ENCODE measurements at regions not wholly inside any gene's neighbourhood (a gene's known extent, or its start where the extent isn't known, plus 50 kb on each side); places are given as distances from the start of the nearest gene placed in this dataset.

DNA sequence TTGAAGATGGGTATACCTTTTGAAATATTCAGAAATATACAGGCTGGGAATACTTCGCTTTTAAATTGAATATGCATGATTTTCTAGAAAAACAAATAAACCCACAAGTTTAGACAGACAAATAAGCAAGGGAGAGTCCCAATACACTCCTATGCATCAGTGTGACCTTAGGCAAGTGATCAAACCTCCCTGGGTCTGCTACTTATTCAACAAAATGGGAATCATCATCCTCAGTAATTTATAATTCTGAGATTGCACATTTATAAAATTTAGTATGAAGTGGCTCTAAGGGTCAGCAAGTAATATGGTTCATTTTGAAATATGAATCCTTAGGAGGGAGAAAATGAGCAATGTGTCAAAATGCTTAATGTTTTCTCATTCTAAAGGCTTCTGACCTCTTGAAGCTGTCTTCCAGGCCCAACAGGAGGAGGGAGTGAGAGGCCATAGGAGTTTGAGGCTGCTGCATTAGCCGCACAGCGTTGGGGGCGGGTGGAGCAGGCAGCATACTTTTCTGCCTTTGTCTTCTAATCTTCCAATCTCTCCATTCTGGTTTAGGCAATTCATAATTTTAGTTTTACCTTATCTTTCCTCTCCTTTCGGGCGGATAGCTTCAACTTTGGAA lies 155.1 kb downstream of the TRIB2 start:
- no peak for FAIRE-seq
- Histone ChIP-seq H3K36me3 (ENCODE audit: control insufficient read depth, insufficient read depth, low read length) (no peaks in the 10 kb centered on the region), H3K9ac (ENCODE audit: insufficient read depth in 1 of 2, low read depth in 2 of 2, low read length in 2 of 2) (no peak overlapping the region), H3K27me3 (ENCODE audit: control insufficient read depth in 2 of 2, insufficient read depth in 2 of 2, low read length in 2 of 2) (peaks cover 0 to 6% of the 10 kb centered on the region in 2 experiments; a peak in 1 of 5 replicates), H3K4me2 (ENCODE audit: insufficient read depth, low read length) (no peak overlapping the region), H4K20me1 (replicated peaks; ENCODE audit: control insufficient read depth, insufficient read depth, low read length) (no peaks in the 10 kb centered on the region), H3K9me1 (ENCODE audit: control insufficient read depth, insufficient read depth, low read length) (no peaks in the 10 kb centered on the region), H3K27ac (ENCODE audit: extremely low read depth, low read depth, low read length) (no peak overlapping the region), H2AFZ (ENCODE audit: low read depth, low read length) (peak overlapping the region; percentile 11; the same call in 1 of the 2 replicates), H3K9me3 (replicated peaks; ENCODE audit: control insufficient read depth, insufficient read depth, low read depth, low read length) (no peaks in the 10 kb centered on the region), H3K4me1 (replicated peaks in 1 of 2; ENCODE audit: control insufficient read depth in 2 of 2, insufficient read depth in 2 of 2, low read length in 2 of 2) (no peaks in the 10 kb centered on the region), H3K79me2 (ENCODE audit: control insufficient read depth, insufficient read depth, low read length) (no peaks in the 10 kb centered on the region), H3K4me3 (no peak overlapping the region)
- ChIA-PET POLR2A (no interaction called here), CTCF (ENCODE audit: low intra/inter-chr PET ratio) (no interaction called here)
- intact Hi-C loops (cut with micrococcal nuclease) (no loop called here), in situ Hi-C loops (cut with MboI) (no loop called here)
- no TSS peak for BruUV-seq (replicated peaks)
- TF ChIP-seq ZNF184 (CRISPR knock-in tag; IDR thresholded peaks at IDR 0.05) = no peak
- no peak for TF ChIP-seq BRCA1 (IDR thresholded peaks at IDR 0.05)
- no peak for TF ChIP-seq BRCA1 (CRISPR knock-in tag; IDR thresholded peaks at IDR 0.05)
- TF ChIP-seq NEUROD1 (IDR thresholded peaks at IDR 0.05; ENCODE audit: borderline replicate concordance, low read depth, low read length, partially characterized antibody) = no peak
- TF ChIP-seq, protein P1, sequence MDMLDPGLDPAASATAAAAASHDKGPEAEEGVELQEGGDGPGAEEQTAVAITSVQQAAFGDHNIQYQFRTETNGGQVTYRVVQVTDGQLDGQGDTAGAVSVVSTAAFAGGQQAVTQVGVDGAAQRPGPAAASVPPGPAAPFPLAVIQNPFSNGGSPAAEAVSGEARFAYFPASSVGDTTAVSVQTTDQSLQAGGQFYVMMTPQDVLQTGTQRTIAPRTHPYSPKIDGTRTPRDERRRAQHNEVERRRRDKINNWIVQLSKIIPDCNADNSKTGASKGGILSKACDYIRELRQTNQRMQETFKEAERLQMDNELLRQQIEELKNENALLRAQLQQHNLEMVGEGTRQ (CRISPR knock-in tag; IDR thresholded peaks at IDR 0.05) = no peak
- TF ChIP-seq ZNF696 (CRISPR knock-in tag; conservative IDR thresholded peaks at IDR 0.05) = no peak
- TF ChIP-seq, protein P2, sequence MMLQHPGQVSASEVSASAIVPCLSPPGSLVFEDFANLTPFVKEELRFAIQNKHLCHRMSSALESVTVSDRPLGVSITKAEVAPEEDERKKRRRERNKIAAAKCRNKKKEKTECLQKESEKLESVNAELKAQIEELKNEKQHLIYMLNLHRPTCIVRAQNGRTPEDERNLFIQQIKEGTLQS (IDR thresholded peaks at IDR 0.05) = no peak
- TF ChIP-seq, protein P2 (CRISPR knock-in tag; conservative IDR thresholded peaks at IDR 0.05) = no peak
- no peak for TF ChIP-seq ADNP (tag; IDR thresholded peaks at IDR 0.05)
- no peak for TF ChIP-seq HNRNPLL (IDR thresholded peaks at IDR 0.05; ENCODE audit: low read depth, low read length, poor library complexity, severe bottlenecking)
- no peak for TF ChIP-seq ZNF586 (CRISPR knock-in tag; conservative IDR thresholded peaks at IDR 0.05)
- TF ChIP-seq SRSF9 (IDR thresholded peaks at IDR 0.05; ENCODE audit: borderline replicate concordance, low read depth, low read length) = no peak
- TF ChIP-seq LEF1 (IDR thresholded peaks at IDR 0.05) = no peak
- TF ChIP-seq EHMT2 (IDR thresholded peaks at IDR 0.05) = no peak
- TF ChIP-seq ZNF76 (CRISPR knock-in tag; IDR thresholded peaks at IDR 0.05; ENCODE audit: borderline replicate concordance) = no peak
- DNase-seq (ENCODE audit: extremely low read depth in 1 of 4, low spot score in 3 of 4) = peak in 1 of 4 experiments; percentile 13
- no peak for ATAC-seq
- 8% methylated on average over 6 of the region's 6 CpGs for WGBS (ENCODE audit: insufficient coverage, low coverage, missing lambda C conversion rate)
